NCI-H460 (cell line): ENCODE measurements at regions not wholly inside any gene's neighbourhood (a gene's known extent, or its start where the extent isn't known, plus 50 kb on each side); places are given as distances from the start of the nearest gene placed in this dataset.
"Not testable (repeated sequence)": the region's sequence is repeated elsewhere in the genome, so short reads cannot be mapped to it uniquely, and the experiment has no call there.

Source experiments
- DNase-seq: peaks from one replicate; pipeline ENCODE4 v3.0.0-alpha.2; 2016; ENCODE audit warnings: low read depth; ENCODE audit errors: extremely low read depth

DNA sequence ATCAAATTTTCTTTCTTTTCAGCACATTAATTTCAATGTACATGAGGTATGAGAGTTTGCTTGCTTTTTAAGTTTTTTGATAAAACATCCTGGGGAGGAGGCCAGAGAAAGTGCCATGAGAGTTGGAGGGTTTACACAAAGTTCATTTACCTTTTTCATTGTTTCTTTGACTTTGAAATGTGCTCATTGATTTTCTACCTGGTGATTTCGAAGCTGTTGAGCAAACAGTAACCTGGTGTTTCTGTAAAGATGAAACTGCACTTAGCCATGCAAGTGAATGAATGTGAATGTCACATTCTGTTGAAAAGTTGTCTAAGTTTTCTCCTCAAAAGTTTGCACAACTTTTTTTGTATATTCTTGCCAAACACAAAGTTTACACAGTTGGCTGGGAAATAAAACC is 797.0 kb downstream of the METTL4 start:
- no peak for DNase-seq

- DNase-seq = no peak
Measured at GRCh38 chr18:1777843-1778242, 793.5 kb downstream of the METTL4 start.

- no peak for DNase-seq
Measured at GRCh38 chr18:1778496-1779178, 792.7 kb downstream of the METTL4 start.

- no peak for DNase-seq
Measured at GRCh38 chr18:1779587-1779986, 791.7 kb downstream of the METTL4 start.

DNA sequence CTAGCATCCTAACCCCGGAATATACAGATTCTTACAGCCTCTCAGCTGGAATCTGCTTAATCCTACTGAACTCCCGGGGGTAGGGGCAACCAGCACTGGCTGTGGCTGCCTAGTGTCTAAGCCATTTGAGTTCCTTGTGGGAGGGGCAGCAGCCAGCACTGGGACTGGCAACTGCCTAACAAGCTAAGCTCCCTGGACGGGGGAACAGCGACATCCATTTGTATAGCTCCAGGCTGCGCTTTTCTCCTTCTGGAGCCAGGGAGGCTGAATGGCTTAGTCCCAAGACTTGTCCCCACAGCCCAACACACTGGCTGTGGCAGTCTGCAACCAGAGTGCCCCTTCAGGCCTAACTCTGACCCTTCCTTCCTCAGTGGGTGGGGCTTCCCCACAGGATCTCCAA is 787.2 kb downstream of the METTL4 start:
- no peak for DNase-seq

GRCh38 chr18:1785980-1786379 is 785.3 kb downstream of the METTL4 start:
- DNase-seq = not testable (repeated sequence)

GRCh38 chr18:1796636-1797035 is 774.7 kb downstream of the METTL4 start:
- no peak for DNase-seq

DNA sequence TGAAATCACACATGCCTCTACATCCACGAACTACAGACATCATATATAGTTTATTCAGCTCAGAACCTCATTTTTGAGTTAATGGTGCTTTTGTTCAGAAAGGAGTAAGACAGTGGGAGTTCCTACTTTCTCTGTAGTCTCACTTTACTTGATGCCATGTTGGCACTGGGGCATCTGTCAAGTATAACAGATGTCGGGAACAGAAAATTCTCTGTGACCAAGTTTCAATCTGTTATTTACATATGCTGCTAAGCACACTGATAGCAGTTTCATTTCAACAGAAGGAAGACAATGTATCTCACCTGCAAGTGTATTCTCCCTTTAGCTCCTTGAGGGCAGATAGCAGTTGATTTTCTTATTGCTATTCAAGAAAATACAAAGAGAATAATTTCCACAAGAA is 774.1 kb downstream of the METTL4 start:
- DNase-seq = no peak

DNA sequence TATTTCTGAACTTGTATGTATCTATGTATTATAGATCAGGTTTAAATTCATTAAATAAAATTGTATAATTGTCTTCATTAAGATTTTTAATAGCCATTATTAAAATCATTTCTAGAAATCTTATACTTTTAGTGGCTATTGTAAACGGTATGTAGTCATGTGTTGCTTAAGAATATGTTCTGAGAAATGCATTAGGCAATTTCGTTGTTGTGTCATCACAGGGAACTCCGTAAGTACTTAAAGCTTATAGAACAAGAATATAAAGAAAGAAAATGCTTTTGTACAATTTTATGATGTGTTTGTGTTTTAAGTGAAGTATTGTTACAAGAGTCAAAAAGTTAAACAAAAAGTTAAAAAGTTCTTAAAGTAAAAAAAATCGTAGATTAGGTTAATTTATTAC is 765.8 kb downstream of the METTL4 start:
- no peak for DNase-seq

DNA sequence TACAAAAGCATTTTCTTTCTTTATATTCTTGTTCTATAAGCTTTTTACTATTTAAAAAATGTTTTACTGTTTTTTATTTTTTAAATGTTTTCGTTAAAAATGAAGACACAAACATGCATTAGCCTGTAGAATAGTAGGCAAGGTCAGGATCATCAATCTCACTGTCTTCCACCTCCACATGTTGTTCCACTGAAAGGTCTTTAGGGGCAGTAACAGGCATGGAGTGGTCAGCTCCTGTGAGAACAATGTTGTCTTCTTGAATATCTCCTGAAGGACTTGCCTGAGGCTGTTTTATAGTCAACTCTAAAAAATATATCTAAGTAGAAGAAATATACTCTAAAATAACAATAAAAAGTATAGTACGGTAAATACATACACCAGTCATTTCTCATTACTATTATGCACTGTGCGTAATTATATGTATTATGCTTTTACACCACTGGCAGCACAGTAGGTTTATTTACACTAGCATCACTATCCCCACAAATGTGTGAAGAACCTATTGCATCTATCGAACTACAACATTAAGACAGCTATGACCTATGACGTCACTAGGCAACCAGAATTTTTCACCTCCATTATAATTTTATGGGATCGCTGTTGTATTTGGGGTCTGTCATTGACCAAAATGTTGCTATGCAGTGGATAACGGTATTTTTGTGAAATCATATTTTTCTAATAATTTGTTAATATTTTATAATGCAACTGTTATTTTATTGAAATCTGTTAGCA is 764.3 kb downstream of the METTL4 start:
- DNase-seq = no peak

- DNase-seq = no peak
Measured at GRCh38 chr18:1811282-1811681, 760.0 kb downstream of the METTL4 start.

- no peak for DNase-seq
Measured at GRCh38 chr18:1825296-1825695, 746.0 kb downstream of the METTL4 start.

GRCh38 chr18:1840878-1841277 is 730.4 kb downstream of the METTL4 start:
- DNase-seq = no peak

DNA sequence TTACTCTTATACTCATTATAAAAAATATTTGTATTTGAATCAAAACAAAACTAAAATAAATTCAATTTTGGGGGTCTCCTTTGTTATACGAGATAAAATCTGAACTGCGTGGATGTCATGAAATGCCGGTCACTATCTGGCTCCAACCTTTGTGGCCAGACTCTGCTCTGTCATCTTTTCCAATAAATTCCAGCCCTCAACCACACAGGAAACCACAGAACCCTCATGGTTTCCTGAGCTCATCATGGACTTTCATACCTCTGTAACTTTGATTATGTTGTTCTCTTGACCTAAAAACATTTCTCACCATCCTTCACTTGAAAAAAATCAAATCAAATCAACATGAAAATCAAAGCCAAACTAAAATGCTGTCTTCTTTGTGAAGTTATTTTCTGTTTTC is 724.7 kb downstream of the METTL4 start:
- no peak for DNase-seq

GRCh38 chr18:1848716-1849115 is 722.6 kb downstream of the METTL4 start:
- DNase-seq = no peak

- no peak for DNase-seq
Measured at GRCh38 chr18:1849386-1849785, 721.9 kb downstream of the METTL4 start.

GRCh38 chr18:1857281-1857680 is 714.0 kb downstream of the METTL4 start:
- DNase-seq = not testable (repeated sequence)

- DNase-seq = no peak
Measured at GRCh38 chr18:1861473-1861872, 709.8 kb downstream of the METTL4 start.

- DNase-seq = no peak
Measured at GRCh38 chr18:1865869-1866268, 705.4 kb downstream of the METTL4 start.

GRCh38 chr18:1872274-1872673 is 699.0 kb downstream of the METTL4 start:
- DNase-seq = no peak

GRCh38 chr18:1875219-1875618 is 696.1 kb downstream of the METTL4 start:
- DNase-seq = no peak

DNA sequence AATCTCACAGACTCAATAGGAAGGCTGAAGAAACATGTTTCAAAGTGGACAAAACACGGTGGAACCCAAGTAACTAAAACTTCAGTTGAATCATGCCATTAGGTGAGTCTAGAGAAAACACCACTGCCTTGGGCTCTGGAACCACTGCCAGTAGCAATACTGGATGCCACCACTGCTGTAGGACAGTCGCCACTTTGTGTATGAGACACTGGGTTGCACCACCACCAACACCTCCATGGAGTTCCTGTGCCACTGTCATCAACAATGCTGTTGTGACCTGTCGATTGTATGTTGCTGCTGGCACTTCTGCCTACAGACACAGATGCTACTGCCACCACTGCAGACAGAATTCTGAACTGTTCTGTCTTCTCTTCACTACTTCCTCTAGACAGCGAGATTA is 686.7 kb downstream of the METTL4 start:
- DNase-seq = no peak
